HL-60 (cell line): ENCODE measurements at regions not wholly inside any gene's neighbourhood (a gene's known extent, or its start where the extent isn't known, plus 50 kb on each side); places are given as distances from the start of the nearest gene placed in this dataset.
"Not testable (repeated sequence)": the region's sequence is repeated elsewhere in the genome, so short reads cannot be mapped to it uniquely, and the experiment has no call there.

Experiments
- DNase-seq, 2 experiments: peaks; one replicate each; pipeline ENCODE4 v3.0.0-alpha.2; 2010 to 2020; ENCODE audit warnings: low read depth in 1 of 2, low spot score in 1 of 2
- H3K27ac ChIP-seq: fragments of 250-450 bp; sonication (Bioruptor Pico); replicated peaks from 2 replicates; pipeline ENCODE4 v1.5.1; 2020; ENCODE audit warnings: mild to moderate bottlenecking, moderate library complexity
- H3K27me3 ChIP-seq: fragments of 250-450 bp; sonication (Bioruptor Pico); 2 replicates; pipeline ENCODE4 v1.5.1; 2021; ENCODE audit warnings: mild to moderate bottlenecking, moderate library complexity; ENCODE audit not compliant: insufficient read depth, poor library complexity, severe bottlenecking
- H3K4me3 ChIP-seq: replicated peaks from 2 replicates; pipeline ENCODE4 v1.5.1; 2011; ENCODE audit warnings: mild to moderate bottlenecking, control low read depth, low read length; ENCODE audit not compliant: insufficient read depth
- CTCF ChIP-seq: IDR thresholded peaks from one replicate; pipeline ENCODE4 v1.5.1; 2011; ENCODE audit warnings: low read length, control low read depth, inconsistent platforms; ENCODE audit not compliant: insufficient read depth
- GABPA ChIP-seq: IDR thresholded peaks from 2 replicates; pipeline ENCODE4 v1.6.1; 2012; ENCODE audit warnings: low read depth
- POLR2AphosphoS5 ChIP-seq: IDR thresholded peaks from 2 replicates; pipeline ENCODE4 v1.6.1; 2012; ENCODE audit warnings: low read depth
- REST ChIP-seq: IDR thresholded peaks from 2 replicates; pipeline ENCODE4 v1.6.1; 2012; ENCODE audit warnings: low read depth; ENCODE audit not compliant: insufficient replicate concordance
- SPI1 ChIP-seq: IDR thresholded peaks from 2 replicates; pipeline ENCODE4 v1.6.1; 2012; ENCODE audit warnings: low read depth, mild to moderate bottlenecking, borderline replicate concordance

DNA sequence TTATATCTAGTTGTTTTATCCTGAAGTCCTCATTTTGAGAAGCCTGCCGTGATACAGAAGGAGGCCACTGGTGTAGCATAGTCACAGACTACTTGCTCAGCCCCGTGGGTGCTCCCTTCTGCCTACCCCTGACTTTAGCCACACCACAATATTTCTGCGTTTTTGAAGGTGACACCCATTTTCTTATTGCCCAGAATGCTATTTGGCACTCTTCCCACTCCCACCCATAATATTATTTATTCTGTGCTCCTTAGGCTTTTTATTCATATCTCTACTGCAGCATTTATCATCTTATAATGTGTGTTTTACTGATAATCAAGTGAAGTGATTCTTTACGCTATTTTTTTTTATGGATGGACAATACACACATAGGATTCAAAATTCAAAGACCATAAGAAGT, 107.3 kb downstream of the OR2B2 start:
- DNase-seq = no peak
- Histone ChIP-seq H3K27ac (no peak overlapping the region), H3K4me3 (no peak overlapping the region), H3K27me3 (no peaks in the 10 kb centered on the region)
- TF ChIP-seq POLR2AphosphoS5 (no peak), CTCF (no peak), REST (no peak), GABPA (no peak), SPI1 (no peak)

DNA sequence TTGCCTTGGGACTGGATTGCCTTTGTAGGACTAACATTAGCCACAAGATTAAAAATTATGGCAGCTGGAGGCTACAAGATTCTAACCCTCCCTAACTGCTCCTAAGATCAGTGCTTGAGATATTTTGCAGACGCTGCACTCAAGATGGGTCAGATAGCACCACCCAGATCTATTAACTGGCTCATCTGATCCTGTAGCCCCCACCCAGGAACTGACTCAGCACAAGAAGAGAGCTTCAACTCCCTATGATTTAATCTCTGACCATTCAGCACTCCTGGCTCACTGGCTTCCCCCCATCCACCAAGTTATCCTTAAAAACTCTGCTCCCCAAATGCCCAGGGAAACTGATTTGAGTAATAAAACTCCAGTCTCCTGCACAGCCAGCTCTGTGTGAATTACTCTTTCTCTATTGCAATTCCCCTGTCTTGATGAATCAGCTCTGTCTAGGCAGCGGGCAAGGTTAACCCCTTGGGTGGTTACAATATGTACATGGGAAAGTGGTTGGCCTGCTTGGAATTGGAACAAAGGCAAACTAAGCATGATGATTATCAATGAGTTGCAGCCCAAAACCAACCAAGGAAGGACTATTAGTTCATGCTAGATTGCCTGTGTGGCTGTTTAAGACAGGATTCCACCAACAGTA, 111.3 kb downstream of the OR2B2 start:
- Histone ChIP-seq H3K27me3 (no peaks in the 10 kb centered on the region), H3K27ac (no peak overlapping the region), H3K4me3 (no peak overlapping the region)
- DNase-seq = no peak
- TF ChIP-seq GABPA (no peak), CTCF (no peak), POLR2AphosphoS5 (no peak), SPI1 (no peak), REST (no peak)

- TF ChIP-seq REST = no peak
- no peak for TF ChIP-seq GABPA
Measured at GRCh38 chr6:27797960-27798359, 114.2 kb downstream of the OR2B2 start.

DNA sequence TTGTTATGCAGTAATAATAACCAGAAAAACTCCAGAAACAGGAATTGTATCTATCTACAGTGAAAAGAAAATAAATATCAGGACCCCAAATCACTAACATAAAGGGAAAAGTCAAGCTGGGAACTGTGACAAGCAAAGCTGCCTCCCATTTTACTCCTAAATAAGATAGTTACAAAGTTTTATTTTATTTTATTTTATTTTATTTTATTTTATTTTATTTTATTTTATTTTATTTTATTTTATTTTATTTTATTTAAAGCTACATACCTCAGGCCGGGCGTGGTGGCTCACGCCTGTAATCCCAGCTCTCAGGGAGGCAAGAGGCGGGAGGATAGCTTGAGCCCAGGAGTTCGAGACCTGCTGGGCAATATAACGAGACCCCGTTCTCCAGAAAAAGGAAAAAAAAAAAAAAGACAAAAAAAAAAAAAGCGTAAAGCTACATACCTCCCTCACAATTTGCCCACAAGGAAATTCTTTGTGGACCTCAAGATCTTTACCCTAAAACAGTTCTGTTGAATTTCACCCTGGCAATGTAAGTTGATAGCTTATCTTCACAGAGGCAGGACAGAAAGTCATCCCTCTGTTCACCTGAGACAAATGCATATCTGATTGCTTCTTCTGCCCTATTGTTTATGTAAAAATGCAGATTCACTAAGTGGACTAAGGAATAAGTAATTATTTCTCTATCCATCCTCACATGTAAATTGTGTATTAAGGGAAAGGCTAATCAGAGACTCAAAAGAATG, 115.3 kb downstream of the OR2B2 start:
- H3K4me3 ChIP-seq, H3K27me3 ChIP-seq, DNase-seq, H3K27ac ChIP-seq: not testable (repeated sequence)

More at GRCh38 chr6:27797960-27798359, 114.2 kb downstream of the OR2B2 start:
- Histone ChIP-seq H3K4me3 (no peak overlapping the region), H3K27ac (no peak overlapping the region), H3K27me3 (no peaks in the 10 kb centered on the region)
- DNase-seq = no peak
